Gastroesophageal sphincter (tissue), 3 donors: ENCODE measurements at regions not wholly inside any gene's neighbourhood (a gene's known extent, or its start where the extent isn't known, plus 50 kb on each side); places are given as distances from the start of the nearest gene placed in this dataset.

Experiments
- CTCF ChIP-seq, 4 experiments: fragments of 200-600 bp in 2 of 4; fragments of 450-650 bp in 2 of 4; sonication (generic) in 1 of 4; IDR thresholded peaks; one replicate each; pipeline ENCODE4 v1.5.1; 2017 to 2019; ENCODE audit warnings: antibody characterized with exemption in 4 of 4, mild to moderate bottlenecking in 2 of 4, moderate library complexity in 2 of 4
- POLR2A ChIP-seq, 2 donors: fragments of 450-650 bp; IDR thresholded peaks; one replicate each; pipeline ENCODE4 v1.6.1; 2017; ENCODE audit warnings: antibody characterized with exemption in 2 of 2, mild to moderate bottlenecking in 2 of 2, moderate library complexity in 1 of 2

- no peak for TF ChIP-seq CTCF (IDR thresholded peaks at IDR 0.05)
- no peak for TF ChIP-seq POLR2A (IDR thresholded peaks at IDR 0.05)
Observed at GRCh38 chr15:62933386-62933785, 109.2 kb upstream of the TPM1 start.
